GM12891 (cell line): ENCODE measurements at regions not wholly inside any gene's neighbourhood (a gene's known extent, or its start where the extent isn't known, plus 50 kb on each side); places are given as distances from the start of the nearest gene placed in this dataset.
"Not testable (repeated sequence)": the region's sequence is repeated elsewhere in the genome, so short reads cannot be mapped to it uniquely, and the experiment has no call there.

Source experiments
- PAX5 ChIP-seq: IDR thresholded peaks from 2 replicates; pipeline ENCODE4 v1.6.1; 2011; ENCODE audit warnings: low read length, moderate library complexity, mild to moderate bottlenecking; ENCODE audit not compliant: insufficient read depth, severe bottlenecking
- POLR2A ChIP-seq: IDR thresholded peaks from 2 replicates; pipeline ENCODE4 v1.6.1; 2011; ENCODE audit warnings: low read depth, low read length, control low read depth
- POLR2AphosphoS5 ChIP-seq: IDR thresholded peaks from 2 replicates; pipeline ENCODE4 v1.6.1; 2011; ENCODE audit warnings: low read depth, low read length, control low read depth
- POU2F2 ChIP-seq: IDR thresholded peaks from 2 replicates; pipeline ENCODE4 v1.6.1; 2011; ENCODE audit warnings: low read depth, mild to moderate bottlenecking, control low read depth, low read length, moderate library complexity
- SPI1 ChIP-seq: IDR thresholded peaks from 2 replicates; pipeline ENCODE4 v1.6.1; 2011; ENCODE audit warnings: low read depth, low read length, control low read depth
- TAF1 ChIP-seq: IDR thresholded peaks from 2 replicates; pipeline ENCODE4 v1.6.1; 2011; ENCODE audit warnings: low read depth, low read length, control low read depth

GRCh38 chr4:49519150-49520035, 533.3 kb downstream of the CWH43 start:
- not testable (repeated sequence) for TF ChIP-seq POLR2AphosphoS5, TAF1, POLR2A, PAX5, POU2F2, SPI1
